K562 (cell line): ENCODE measurements at regions not wholly inside any gene's neighbourhood (a gene's known extent, or its start where the extent isn't known, plus 50 kb on each side); places are given as distances from the start of the nearest gene placed in this dataset.

ENCODE experiments used
- CBFB ChIP-seq: sonication (generic); formaldehyde crosslinking; IDR thresholded peaks from 2 replicates; pipeline ENCODE4 v1.4.0; 2020; ENCODE audit warnings: mild to moderate bottlenecking, missing genetic modification reagents
- JUNB ChIP-seq: fragments of 450-650 bp; formaldehyde crosslinking; conservative IDR thresholded peaks from 2 replicates; pipeline ENCODE4 v1.4.0; 2020; ENCODE audit warnings: mild to moderate bottlenecking
- MECOM ChIP-seq: fragments of 250-450 bp; sonication (Bioruptor Pico); IDR thresholded peaks from 2 replicates; pipeline ENCODE4 v1.8.0; 2022; ENCODE audit warnings: inconsistent platforms
- NR1H2 ChIP-seq: sonication (generic); formaldehyde crosslinking; IDR thresholded peaks from 2 replicates; pipeline ENCODE4 v1.4.0; 2020; ENCODE audit warnings: mild to moderate bottlenecking, missing genetic modification reagents
- POLR2A ChIP-seq: fragments of 450-650 bp; conservative IDR thresholded peaks from 2 replicates; pipeline ENCODE4 v1.6.1; 2016
- REST ChIP-seq, 2 experiments: fragments of 450-650 bp; formaldehyde crosslinking in 1 of 2; IDR thresholded peaks; 2 replicates each; pipeline versions ENCODE4 v1.4.0 to v1.6.1; 2014 to 2020; ENCODE audit warnings: mild to moderate bottlenecking in 2 of 2, borderline replicate concordance in 1 of 2, low read depth in 1 of 2
- SMAD1 ChIP-seq: fragments of 150-350 bp; IDR thresholded peaks from 2 replicates; pipeline ENCODE4 v1.6.1; 2014; ENCODE audit warnings: low read length, low read depth; ENCODE audit not compliant: partially characterized antibody
- TAF15 ChIP-seq: fragments of 200-400 bp; formaldehyde crosslinking; IDR thresholded peaks from 2 replicates; pipeline ENCODE4 v1.6.1; 2017; ENCODE audit warnings: mild to moderate bottlenecking, low read depth, low read length, moderate library complexity
- TEAD4 ChIP-seq, 2 experiments: sonication (generic) in 1 of 2; formaldehyde crosslinking in 1 of 2; IDR thresholded peaks; 2 replicates each; pipeline versions ENCODE4 v1.6.1 to v1.8.0; 2012 to 2022; ENCODE audit warnings: borderline replicate concordance in 1 of 2, inconsistent platforms in 1 of 2, low read length in 1 of 2, mild to moderate bottlenecking in 1 of 2, missing genetic modification reagents in 1 of 2
- ZNF175 ChIP-seq: fragments of 200-800 bp; sonication (Bioruptor generic); IDR thresholded peaks from 2 replicates; pipeline ENCODE4 v1.6.1; 2016; ENCODE audit warnings: low read depth, mild to moderate bottlenecking, missing genetic modification characterization, missing compliant biosample characterization
- ZNF274 ChIP-seq: IDR thresholded peaks from 2 replicates; pipeline ENCODE4 v1.6.1; 2011; ENCODE audit warnings: low read depth, mild to moderate bottlenecking, low read length, moderate library complexity, borderline replicate concordance

- TF ChIP-seq TEAD4 (IDR thresholded peaks at IDR 0.05; ENCODE audit: low read length) (no peak), TEAD4 (CRISPR knock-in tag; IDR thresholded peaks at IDR 0.05; ENCODE audit: borderline replicate concordance) (no peak), POLR2A (no peak), CBFB (CRISPR knock-in tag) (no peak), ZNF274 (no peak), TAF15 (no peak), SMAD1 (no peak), MECOM (CRISPR knock-in tag) (no peak), JUNB (CRISPR knock-in tag) (no peak), REST (IDR thresholded peaks at IDR 0.05; ENCODE audit: borderline replicate concordance) (no peak), REST (CRISPR knock-in tag; IDR thresholded peaks at IDR 0.05; ENCODE audit: low read depth) (no peak), ZNF175 (no peak), NR1H2 (CRISPR knock-in tag) (no peak)
Observed at GRCh38 chr20:54794874-54795273, 319.5 kb downstream of the DOK5 start.
